ENCODE measurements at regions not wholly inside any gene's neighbourhood (a gene's known extent, or its start where the extent isn't known, plus 50 kb on each side); places are given as distances from the start of the nearest gene placed in this dataset.

DNA sequence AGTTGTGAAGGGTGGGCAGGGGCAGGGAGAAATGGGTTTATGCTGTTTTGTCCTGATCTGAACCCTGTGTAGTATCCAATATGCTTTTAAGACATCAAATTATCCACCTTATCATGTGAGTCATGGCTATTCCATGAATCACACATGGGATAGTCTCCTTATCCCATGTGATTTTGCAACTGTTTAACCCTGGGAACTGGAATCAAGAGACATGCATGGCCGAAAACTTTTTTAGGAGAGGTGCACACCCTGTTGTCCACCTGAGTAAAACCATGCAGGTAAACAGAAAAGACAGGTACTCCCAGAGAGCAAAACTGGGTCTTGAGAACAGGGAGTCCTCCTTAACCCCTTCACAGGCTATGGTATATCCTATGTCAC is 490.6 kb upstream of the HS6ST1 start:
- H3K9ac ChIP-seq (ENCODE audit: low read depth in 1 of 2, low read length in 2 of 2): no peak overlapping the region
- H3K9me3 ChIP-seq (ENCODE audit: control insufficient read depth in 4 of 4, low read length in 3 of 4): peaks cover 0 to 2% (median 0%) of the 10 kb centered on the region in 4 donors
- no peaks in the 10 kb centered on the region for H3K4me1 ChIP-seq (ENCODE audit: control insufficient read depth in 4 of 4, insufficient read depth in 4 of 4, low read length in 3 of 4)
- H3K27me3 ChIP-seq (ENCODE audit: control insufficient read depth in 4 of 4, insufficient read depth in 4 of 4, low read length in 3 of 4): no peaks in the 10 kb centered on the region
- no peak for DNase-seq (ENCODE audit: low spot score)
- no peak overlapping the region for H3K4me3 ChIP-seq (ENCODE audit: low read depth in 1 of 3, low read length in 3 of 3)
- H3K36me3 ChIP-seq (ENCODE audit: control insufficient read depth in 4 of 4, insufficient read depth in 3 of 4, low read depth in 1 of 4, low read length in 3 of 4): no peaks in the 10 kb centered on the region
- WGBS: 87% methylated on average over 1 of the region's 1 CpG
- no peak overlapping the region for H3K27ac ChIP-seq (ENCODE audit: low read depth in 1 of 2, low read length in 2 of 2)
- TF ChIP-seq, protein P1, sequence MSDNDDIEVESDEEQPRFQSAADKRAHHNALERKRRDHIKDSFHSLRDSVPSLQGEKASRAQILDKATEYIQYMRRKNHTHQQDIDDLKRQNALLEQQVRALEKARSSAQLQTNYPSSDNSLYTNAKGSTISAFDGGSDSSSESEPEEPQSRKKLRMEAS (IDR thresholded peaks at IDR 0.05): no peak
- TF ChIP-seq TAF1 (conservative IDR thresholded peaks at IDR 0.05): no peak
- no peak for TF ChIP-seq YY1 (IDR thresholded peaks at IDR 0.05)
- no peak for TF ChIP-seq FOXA1 (IDR thresholded peaks at IDR 0.05)
- TF ChIP-seq, protein P2, sequence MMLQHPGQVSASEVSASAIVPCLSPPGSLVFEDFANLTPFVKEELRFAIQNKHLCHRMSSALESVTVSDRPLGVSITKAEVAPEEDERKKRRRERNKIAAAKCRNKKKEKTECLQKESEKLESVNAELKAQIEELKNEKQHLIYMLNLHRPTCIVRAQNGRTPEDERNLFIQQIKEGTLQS (IDR thresholded peaks at IDR 0.05): no peak
- TF ChIP-seq, protein P3, sequence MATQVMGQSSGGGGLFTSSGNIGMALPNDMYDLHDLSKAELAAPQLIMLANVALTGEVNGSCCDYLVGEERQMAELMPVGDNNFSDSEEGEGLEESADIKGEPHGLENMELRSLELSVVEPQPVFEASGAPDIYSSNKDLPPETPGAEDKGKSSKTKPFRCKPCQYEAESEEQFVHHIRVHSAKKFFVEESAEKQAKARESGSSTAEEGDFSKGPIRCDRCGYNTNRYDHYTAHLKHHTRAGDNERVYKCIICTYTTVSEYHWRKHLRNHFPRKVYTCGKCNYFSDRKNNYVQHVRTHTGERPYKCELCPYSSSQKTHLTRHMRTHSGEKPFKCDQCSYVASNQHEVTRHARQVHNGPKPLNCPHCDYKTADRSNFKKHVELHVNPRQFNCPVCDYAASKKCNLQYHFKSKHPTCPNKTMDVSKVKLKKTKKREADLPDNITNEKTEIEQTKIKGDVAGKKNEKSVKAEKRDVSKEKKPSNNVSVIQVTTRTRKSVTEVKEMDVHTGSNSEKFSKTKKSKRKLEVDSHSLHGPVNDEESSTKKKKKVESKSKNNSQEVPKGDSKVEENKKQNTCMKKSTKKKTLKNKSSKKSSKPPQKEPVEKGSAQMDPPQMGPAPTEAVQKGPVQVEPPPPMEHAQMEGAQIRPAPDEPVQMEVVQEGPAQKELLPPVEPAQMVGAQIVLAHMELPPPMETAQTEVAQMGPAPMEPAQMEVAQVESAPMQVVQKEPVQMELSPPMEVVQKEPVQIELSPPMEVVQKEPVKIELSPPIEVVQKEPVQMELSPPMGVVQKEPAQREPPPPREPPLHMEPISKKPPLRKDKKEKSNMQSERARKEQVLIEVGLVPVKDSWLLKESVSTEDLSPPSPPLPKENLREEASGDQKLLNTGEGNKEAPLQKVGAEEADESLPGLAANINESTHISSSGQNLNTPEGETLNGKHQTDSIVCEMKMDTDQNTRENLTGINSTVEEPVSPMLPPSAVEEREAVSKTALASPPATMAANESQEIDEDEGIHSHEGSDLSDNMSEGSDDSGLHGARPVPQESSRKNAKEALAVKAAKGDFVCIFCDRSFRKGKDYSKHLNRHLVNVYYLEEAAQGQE (IDR thresholded peaks at IDR 0.05): no peak
- TF ChIP-seq HNF4G (IDR thresholded peaks at IDR 0.05): no peak
- TF ChIP-seq, protein P4, sequence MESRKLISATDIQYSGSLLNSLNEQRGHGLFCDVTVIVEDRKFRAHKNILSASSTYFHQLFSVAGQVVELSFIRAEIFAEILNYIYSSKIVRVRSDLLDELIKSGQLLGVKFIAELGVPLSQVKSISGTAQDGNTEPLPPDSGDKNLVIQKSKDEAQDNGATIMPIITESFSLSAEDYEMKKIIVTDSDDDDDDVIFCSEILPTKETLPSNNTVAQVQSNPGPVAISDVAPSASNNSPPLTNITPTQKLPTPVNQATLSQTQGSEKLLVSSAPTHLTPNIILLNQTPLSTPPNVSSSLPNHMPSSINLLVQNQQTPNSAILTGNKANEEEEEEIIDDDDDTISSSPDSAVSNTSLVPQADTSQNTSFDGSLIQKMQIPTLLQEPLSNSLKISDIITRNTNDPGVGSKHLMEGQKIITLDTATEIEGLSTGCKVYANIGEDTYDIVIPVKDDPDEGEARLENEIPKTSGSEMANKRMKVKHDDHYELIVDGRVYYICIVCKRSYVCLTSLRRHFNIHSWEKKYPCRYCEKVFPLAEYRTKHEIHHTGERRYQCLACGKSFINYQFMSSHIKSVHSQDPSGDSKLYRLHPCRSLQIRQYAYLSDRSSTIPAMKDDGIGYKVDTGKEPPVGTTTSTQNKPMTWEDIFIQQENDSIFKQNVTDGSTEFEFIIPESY (IDR thresholded peaks at IDR 0.05): no peak
- no peak for TF ChIP-seq RAD21 (IDR thresholded peaks at IDR 0.05)
- no peak for TF ChIP-seq GABPA (IDR thresholded peaks at IDR 0.05 in 1 of 2, conservative IDR thresholded peaks at IDR 0.05 in 1 of 2)
- no peak for TF ChIP-seq NR2F2 (IDR thresholded peaks at IDR 0.05)
- TF ChIP-seq, protein P5, sequence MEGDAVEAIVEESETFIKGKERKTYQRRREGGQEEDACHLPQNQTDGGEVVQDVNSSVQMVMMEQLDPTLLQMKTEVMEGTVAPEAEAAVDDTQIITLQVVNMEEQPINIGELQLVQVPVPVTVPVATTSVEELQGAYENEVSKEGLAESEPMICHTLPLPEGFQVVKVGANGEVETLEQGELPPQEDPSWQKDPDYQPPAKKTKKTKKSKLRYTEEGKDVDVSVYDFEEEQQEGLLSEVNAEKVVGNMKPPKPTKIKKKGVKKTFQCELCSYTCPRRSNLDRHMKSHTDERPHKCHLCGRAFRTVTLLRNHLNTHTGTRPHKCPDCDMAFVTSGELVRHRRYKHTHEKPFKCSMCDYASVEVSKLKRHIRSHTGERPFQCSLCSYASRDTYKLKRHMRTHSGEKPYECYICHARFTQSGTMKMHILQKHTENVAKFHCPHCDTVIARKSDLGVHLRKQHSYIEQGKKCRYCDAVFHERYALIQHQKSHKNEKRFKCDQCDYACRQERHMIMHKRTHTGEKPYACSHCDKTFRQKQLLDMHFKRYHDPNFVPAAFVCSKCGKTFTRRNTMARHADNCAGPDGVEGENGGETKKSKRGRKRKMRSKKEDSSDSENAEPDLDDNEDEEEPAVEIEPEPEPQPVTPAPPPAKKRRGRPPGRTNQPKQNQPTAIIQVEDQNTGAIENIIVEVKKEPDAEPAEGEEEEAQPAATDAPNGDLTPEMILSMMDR (IDR thresholded peaks at IDR 0.05; ENCODE audit: low read depth, low read length, missing input control): no peak
- TF ChIP-seq FOXA2 (IDR thresholded peaks at IDR 0.05): no peak
- no peak for TF ChIP-seq EGR1 (IDR thresholded peaks at IDR 0.05; ENCODE audit: low read depth in 2 of 2)
- no peak for TF ChIP-seq JUND (IDR thresholded peaks at IDR 0.05)
- no peak for TF ChIP-seq SP1 (IDR thresholded peaks at IDR 0.05)

DNA sequence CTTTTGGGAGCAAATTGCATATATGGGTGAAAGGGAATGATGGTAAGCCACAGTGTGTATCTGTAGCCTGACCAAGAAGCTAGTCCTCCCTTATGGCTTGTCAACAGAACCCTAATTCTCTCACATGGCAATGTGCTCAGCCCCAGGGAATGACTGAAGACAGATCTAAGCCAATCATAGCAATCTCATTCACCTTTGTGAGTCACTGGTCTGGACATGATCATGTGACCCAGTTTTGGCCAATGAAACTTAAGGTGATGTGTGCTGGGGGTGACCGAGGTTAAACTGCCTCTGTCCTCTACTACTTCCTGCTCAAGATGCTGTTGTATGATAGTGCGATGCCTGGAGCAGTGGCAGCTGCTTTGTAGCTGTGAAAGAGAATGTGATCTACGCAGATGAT is 491.2 kb upstream of the HS6ST1 start:
- H3K9me3 ChIP-seq (ENCODE audit: control insufficient read depth in 4 of 4, low read length in 3 of 4): peaks cover 0 to 2% (median 0%) of the 10 kb centered on the region in 4 donors
- no peaks in the 10 kb centered on the region for H3K4me1 ChIP-seq (ENCODE audit: control insufficient read depth in 4 of 4, insufficient read depth in 4 of 4, low read length in 3 of 4)
- peak; percentile 9 for DNase-seq (ENCODE audit: low spot score)
- no peaks in the 10 kb centered on the region for H3K36me3 ChIP-seq (ENCODE audit: control insufficient read depth in 4 of 4, insufficient read depth in 3 of 4, low read depth in 1 of 4, low read length in 3 of 4)
- H3K27ac ChIP-seq (ENCODE audit: low read depth in 1 of 2, low read length in 2 of 2): no peak overlapping the region
- no peaks in the 10 kb centered on the region for H3K27me3 ChIP-seq (ENCODE audit: control insufficient read depth in 4 of 4, insufficient read depth in 4 of 4, low read length in 3 of 4)
- H3K9ac ChIP-seq (ENCODE audit: low read depth in 1 of 2, low read length in 2 of 2): no peak overlapping the region
- WGBS: 31% methylated on average over 3 of the region's 3 CpGs
- H3K4me3 ChIP-seq (ENCODE audit: low read depth in 1 of 3, low read length in 3 of 3): no peak overlapping the region
- TF ChIP-seq, protein P3 (IDR thresholded peaks at IDR 0.05): no peak
- TF ChIP-seq, protein P5 (IDR thresholded peaks at IDR 0.05; ENCODE audit: low read depth, low read length, missing input control): no peak
- TF ChIP-seq, protein P4 (IDR thresholded peaks at IDR 0.05): no peak
- TF ChIP-seq SP1 (IDR thresholded peaks at IDR 0.05) (no peak), EGR1 (IDR thresholded peaks at IDR 0.05; ENCODE audit: low read depth in 2 of 2) (no peak)

Measured in liver (tissue), 8 donors.